Stimulated activated CD4-positive, alpha-beta T cell treated with anti-CD3 and anti-CD28 coated beads, Interleukin-12 subunit alpha, Interleukin-12 subunit beta, amount 100 ng/mL, for 24 hours (primary cell): ENCODE measurements at regions not wholly inside any gene's neighbourhood (a gene's known extent, or its start where the extent isn't known, plus 50 kb on each side); places are given as distances from the start of the nearest gene placed in this dataset.
A peak's percentile ranks its signal among the peaks of the same experiment; 100 is the strongest.

Experiments
- DNase-seq, 2 experiments: peaks; one replicate each; pipeline ENCODE4 v3.0.0-alpha.2; 2020; ENCODE audit warnings: low read depth in 2 of 2

DNA sequence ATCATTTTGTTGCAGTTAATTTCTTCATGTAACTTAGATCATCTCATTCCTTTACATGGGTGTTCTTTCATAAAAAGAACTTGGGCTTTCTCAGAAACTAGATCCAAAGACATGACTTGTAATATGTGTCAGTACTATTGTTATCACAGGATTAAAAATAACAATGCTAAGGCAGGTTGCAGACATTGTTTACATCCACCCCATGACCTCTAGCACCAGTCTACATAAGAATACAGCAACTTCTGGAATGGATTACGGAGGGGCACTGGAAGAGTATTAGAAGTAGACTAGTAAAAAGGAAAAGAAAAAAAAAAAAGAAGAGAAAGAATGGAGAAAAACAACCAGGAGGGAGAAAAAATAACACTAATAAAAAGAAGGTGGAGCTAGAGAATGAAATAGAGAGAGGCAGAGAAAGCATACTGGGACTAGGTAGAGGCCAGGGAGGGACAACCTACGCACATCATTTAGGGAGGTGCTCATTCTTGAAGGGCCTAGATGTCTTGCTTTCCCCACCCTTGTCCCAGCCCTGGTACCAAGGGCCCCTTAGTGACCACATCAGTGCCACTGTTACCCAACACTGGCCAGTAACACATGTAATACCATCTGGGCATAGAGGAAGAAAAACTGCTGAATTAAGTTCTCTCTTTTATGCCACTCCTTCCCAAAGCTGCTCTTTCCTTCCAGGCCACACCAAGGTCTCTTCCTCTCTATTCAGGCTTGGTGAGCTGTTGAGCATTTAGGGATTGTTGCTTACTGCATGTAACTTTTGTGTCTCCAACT, 70.6 kb upstream of the KLF7 start:
- DNase-seq = no peak

DNA sequence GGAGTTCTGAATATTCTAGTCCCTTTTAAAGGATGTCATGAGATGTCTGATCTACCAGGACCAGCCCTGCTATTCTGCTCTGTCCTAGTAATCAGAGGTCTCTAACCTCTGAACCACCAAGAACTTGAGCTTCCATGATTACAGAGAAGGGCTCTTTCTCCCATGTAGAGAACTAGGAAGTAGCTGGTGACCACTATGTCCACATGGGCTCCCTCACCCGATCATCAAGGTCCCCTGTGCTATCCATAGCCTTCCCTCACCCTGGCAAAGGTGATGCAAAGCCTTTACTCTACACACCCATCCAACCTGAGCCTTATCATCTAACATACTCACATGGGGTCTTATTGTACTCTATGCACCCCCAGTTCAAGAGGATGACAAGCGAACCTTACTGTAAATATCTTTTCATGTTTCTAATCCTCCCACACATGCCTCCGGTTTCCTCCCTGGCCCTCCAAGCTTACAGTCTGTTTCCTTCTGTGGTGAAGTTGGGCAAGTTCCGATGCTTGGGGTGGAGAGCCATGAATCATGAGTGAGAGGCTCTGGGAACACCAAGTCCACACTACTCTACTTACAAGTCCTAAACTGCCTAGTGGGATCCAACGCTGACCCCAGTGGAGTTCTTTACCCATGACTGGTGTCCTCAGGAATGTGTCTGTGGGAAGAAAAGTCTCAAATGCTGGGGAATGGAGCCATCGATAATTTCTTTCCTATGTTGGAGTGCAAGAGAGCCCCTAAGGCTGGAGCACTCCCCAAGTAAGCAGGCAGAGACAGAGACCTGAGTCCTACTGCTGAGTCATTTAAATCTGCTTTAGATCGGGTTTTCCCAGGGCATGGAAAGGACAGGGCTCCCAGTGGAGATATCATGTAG, 73.3 kb upstream of the KLF7 start:
- peak in 1 of 2 experiments; percentile 43 for DNase-seq

DNA sequence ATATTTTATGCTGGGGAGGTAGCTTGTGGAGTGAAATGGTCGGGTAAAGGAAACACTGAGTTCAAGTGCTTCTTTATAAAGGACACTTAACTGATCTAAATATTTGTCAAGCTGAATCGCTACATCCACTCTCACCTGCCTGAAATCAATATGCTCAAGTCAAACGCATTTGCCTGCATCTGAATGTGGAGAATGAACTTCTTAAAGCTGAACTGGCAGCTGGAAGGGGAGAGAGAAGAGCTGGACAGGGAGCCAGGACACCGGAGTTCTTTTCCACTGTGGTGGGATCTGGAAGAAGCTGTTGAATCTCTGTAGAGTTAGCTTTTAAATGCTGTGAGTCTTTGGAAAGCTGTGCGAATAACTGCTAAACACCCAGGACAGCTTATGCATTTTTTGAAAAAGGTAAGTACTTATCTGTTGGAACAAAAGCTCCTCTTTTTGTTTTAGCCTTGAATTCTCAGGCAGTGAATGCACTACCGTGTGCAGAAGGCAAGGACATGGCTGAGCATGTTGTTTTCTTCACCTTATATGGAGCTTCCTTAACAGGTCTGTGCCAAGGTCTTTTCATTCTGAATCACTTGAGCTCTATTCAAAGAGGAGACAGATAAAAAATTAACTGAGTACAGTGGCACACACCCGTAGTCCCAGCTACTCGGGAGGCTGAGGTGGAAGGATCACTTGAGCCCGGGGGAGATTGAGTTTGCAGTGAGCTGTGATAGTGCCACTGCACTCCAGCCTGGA, 74.2 kb upstream of the KLF7 start:
- DNase-seq = no peak

DNA sequence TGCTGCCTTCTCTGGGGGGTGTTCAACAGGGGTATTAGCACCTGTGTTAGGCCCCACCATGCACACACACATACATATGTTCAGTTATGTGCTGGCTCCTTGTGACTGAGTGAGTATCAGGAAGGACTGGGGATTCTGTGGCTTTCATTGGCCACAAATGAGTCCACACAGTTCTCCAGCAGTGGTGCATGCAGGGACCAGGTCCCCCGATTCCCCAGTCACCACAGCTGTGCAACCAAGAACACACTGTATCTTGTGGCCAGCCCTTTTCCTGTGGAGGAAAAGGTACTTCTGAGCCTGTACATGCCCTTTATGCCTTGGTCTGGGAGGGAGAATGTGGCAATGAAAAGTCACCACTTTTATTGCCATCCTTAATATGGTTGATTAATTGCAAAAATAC, 74.9 kb upstream of the KLF7 start:
- DNase-seq = no peak

DNA sequence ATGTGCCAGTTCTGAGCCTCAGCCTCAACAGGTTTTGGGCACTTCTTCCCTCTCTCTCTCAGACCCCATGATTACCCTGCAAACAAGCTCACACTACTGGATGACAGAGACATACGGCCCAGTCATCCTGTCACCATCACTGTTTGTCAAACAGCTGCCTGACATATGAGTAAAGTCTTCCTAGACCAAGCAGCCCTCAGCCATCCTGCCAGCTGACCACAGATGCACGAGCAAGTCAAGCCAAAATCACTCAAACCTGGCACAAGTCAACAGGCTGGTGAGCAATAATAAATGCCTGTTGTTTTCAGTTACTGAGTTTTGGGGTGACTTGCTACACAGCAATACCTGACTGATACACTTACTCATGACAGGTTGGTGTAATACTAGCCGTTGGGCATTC, 75.5 kb upstream of the KLF7 start:
- DNase-seq = peak in 1 of 2 experiments; percentile 23

DNA sequence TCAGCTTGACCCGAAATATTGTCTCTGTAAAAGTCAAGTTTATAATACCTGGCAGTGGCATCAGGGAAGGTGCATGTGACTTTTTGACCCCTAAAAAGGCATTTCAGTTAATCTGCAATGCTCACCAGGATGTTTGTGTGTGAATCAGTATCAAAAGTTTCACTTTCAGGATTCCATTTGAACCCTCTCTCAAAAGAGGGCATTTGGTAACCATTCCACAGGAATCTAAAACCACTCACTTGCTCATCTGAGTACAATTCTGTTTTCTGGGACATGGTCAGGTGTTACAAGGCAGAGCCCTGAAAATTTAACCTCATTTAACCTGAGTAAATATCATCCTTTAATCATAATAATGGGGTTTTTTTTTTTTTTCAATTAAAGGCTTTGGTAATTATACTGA, 77.9 kb upstream of the KLF7 start:
- DNase-seq = no peak

DNA sequence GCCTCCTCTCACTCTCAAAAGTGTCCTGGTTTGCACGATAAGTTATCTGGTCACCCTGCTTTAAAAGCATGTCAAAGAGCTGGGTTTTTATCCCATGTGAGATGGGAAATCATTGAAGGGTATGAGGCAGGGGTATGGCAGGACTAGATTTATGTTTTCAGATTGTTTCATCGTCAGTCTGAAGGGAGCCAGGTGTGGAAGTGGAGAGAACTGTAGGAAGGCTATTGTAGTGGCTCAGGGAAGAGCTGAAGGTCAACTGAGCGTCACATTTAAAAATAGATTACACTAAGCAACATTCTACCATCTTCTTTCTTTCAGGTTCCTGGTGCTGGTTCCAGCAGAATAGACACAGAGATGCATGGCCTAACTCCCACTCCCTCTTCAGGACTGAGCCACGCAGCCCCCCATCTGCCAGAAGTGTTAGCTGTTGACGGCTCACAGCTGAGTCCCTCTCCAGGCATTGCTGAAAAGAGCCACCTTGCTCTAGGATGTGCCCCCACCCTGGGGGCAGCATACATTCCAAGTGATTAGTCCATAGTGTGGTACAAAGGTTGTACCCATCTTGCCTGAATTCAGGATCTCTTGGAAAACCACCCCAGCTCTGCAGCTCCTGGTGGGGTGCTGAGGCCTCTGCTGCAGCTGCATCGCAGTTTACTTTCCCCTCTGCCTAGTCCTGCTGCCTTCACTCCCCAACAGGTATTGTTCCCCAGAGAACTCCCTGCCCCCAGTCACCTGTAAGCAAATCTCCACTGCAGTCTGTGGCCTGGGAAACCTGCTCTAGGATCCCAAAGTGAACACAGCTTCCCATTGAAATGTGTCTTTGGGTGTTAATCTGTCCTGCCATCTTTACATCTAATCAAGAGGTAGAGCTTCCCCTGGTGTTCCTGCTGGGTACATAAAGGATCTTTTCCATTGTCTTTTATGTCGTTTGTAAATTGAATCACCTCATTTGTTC, 79.5 kb upstream of the KLF7 start:
- DNase-seq = no peak

DNA sequence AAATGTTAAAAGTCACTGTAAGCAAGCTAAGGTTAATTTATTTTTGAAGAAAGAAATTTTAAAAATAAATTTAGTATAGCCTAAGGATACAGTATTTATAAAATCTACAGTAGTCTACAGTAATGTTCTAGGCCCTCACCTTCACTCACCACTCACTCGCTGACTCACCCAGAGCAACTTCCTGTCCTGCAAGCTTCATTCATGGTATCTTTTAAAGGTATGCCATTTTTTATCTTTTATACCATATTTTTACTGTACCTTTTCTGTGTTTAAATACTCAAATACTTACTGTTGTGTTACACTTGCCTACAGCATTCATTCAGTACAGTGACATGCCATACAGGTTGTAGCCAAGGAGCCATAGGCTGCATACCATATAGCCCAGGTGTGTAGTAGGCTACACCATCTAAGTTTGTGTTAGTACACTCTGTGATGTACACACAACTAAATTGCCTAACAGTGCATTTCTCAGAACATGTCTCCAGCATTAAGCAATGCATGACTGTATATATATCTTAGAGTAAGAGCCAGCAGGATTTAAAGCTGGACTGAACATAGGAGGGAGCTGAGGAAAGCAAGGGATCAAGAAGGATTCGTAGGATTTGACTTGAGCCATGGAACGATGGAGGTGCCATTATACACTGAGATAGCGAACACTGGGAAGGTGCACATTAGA, 83.1 kb upstream of the KLF7 start:
- no peak for DNase-seq

DNA sequence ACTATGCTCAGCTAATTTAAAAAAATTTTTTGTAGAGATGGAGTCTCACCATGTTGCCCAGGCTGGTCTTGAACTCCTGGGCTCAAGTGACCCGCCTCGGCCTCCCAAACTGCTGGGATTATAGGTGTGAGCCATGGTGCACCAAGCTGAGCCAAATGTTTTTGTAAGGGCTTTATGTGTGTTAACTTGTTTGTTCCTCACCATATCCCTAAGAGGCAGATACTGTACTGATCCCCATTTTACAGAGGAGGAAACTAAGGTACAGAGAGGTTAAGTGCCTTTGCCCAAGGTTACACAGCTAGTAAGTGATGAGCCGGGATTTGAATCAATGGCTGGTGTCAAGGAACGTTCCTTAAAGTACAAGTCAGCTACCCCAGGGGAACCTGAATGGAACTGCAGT, 85.3 kb upstream of the KLF7 start:
- DNase-seq = no peak

DNA sequence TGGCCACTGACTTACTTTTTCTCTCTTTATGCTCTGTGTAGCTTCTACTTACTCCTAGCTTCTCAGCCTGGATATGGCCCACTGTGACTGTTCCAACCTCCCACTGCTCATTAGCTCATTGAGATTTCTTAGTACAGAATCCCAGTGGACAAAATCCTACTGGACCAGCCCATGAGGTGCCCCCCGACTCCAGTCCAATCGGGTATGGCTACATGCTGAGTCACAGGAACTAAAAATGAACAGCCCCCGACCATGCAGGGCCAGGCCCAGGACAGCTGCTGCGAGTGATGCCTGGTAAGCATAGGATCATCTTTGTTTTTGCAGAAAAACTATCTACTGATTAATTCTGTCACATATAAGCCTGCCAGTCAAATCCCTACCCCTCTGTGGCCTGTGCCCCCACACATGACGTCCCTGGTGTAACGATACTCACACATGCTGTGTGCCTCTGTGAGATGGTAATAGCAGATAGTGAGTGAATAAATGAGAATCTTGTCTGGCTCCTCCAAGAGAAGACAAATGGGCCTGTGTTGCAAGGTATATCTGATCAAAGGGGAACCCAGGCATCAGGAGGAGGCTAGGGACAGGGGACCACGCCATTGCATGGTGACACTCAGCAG, 85.9 kb upstream of the KLF7 start:
- DNase-seq = no peak

DNA sequence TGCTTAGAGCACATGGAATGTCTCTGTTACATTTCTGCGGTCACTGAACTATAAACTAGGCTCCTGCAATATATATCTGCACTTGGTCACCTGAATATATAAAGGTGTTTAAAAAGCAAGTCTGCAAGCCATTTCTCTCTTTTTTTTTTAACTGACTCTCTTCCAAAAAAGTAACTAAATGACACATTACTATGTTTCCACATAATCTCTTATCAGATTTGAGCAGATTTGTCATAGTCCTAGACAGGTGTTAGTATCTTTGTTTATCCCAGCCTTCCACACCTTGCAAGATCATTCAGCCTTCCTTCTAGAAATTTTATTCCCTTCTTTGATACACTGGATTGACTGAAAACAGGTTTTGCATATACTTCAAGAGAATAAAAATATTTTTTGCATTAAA, 86.7 kb upstream of the KLF7 start:
- DNase-seq = no peak

DNA sequence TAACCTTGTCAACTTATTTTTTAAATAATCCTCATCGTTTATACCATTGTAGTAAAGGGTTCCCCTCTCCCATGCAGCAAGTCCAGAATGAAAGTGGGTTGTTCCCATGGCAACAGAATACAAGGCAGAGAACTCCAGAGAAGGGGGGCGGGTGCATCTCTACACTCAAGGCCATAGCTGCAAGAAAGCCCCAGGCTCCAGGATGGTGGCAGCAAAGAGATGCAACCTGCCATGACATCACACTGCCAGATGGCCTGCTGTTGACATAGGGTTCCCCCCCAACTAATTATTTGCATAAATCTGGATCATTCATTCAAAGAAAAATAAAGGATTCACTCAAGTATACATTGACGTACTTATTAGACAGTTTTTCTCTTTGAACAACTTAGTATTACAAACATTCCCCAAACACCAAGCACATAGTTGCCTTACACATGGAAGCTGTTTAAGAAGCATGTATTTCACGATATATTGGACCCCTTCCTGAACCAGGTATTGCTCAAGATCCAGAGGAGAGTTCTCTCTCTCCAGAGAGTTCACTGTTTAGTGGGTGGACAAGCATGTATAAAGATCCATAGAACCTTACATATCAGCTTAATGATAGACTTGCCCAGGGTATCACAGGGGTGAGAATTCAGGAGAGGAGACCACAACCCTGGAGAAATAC, 87.4 kb upstream of the KLF7 start:
- DNase-seq = no peak

DNA sequence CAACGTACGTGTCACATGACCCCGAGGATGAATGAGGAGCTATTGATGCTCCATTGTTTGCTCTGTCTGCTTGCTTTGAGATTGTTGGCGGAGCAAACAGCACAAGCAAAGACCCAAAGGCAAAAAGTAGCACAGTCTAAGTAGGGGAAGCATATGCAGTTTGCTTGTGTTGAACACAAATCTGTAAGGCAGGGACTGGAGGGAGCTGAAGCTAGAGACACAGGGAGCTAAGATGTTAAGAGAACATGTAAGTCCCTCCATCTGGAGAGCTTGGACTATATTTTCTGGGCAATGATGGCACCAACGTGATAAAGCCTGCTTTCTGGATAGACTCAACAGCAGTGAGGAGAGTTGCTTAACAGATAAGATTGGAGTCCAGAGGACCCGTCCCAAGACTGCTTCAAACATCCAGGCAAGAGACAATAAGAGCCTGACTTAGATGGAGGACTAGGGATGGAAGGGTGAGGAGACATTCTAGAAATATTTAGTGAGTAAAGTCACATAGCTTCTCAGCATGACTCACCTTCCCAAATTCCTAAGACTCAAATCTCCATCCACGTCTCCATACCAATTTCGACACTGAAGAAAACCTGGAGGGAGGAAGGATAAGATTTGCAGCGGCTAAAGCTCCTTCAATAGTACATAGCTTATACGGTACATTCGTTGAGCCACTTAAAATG, 88.1 kb upstream of the KLF7 start:
- DNase-seq = no peak

DNA sequence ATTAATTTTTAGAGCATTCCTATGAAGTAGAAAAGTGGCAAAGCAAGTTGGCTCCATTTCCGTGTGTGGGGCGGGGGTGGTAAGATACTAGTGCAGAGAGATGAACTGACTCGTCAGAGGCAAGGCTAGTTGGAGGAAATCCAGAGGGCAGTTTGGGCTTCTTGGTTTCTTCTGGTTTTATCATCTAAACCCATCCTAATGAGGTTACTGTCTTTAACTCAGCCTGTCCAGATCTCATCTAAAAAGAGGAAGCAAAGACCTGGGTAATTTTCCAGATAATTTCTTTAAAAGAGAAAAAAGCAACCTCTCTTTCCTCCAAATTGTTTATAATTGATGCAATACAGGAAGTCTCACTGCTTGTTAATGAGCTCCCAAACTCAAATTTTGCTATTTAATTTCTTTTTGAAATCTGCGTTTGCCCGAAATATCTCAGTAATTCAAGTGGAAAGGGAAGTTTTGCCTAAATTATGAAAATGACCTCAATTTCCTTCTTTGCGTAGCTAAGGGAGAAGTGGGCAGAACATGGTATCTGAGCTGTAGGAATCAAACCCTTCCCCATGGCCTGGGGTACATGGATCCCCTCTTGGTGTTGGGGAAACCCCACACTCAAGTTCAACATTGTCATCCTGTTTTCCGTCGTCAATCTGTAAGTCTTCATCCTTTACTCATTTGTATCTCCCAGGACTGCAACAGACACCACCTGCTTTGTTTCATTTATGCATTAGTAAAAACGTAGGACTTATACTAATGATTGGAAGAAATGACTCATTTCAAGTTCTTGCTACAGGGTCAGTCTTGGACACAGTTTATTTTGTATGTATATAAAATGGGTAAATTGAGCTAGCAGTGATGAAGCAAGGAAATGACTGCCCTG, 89.1 kb upstream of the KLF7 start:
- no peak for DNase-seq

DNA sequence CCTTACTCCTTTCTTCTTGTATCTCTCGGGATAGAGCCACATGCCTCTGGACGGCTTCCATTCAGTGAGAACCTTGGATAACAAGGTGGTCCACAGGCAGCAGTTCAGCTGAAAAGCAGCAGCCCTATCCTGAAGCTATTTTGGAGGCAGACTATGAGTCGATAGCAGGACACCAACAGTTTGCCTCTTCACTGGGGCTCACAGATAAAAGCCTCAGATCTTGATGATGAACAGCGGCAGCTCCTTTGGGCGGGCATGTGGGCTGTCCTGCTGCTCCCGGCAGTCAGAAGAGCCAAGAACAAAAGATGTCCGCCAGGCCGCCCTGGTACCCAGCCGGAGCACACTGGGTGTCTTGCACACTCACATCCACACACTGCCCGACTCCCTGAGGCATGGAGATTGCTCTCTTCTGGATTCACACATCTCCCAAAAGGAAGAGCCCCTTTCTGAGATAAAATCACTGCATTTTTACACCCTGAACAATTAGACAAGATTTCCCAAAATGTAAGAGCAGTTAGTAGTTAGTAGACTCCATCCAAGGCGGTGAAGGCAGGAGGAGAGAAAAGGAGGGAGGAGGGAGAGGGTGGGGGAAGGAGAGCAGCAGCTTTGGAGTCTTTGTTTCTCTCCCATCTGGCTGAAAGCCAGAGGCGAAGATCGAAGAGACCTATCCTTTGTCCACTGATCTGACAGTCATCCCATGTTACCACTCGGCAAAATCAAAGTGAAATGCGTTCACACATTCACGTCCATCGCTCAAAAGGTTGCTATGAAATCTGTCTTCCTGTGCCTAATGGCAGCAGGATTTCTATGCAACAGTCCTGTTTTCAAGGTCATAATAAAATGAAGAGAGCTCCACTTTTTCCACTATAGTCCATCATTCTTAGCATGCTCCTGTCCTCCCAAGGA, 90.1 kb upstream of the KLF7 start:
- DNase-seq = no peak

DNA sequence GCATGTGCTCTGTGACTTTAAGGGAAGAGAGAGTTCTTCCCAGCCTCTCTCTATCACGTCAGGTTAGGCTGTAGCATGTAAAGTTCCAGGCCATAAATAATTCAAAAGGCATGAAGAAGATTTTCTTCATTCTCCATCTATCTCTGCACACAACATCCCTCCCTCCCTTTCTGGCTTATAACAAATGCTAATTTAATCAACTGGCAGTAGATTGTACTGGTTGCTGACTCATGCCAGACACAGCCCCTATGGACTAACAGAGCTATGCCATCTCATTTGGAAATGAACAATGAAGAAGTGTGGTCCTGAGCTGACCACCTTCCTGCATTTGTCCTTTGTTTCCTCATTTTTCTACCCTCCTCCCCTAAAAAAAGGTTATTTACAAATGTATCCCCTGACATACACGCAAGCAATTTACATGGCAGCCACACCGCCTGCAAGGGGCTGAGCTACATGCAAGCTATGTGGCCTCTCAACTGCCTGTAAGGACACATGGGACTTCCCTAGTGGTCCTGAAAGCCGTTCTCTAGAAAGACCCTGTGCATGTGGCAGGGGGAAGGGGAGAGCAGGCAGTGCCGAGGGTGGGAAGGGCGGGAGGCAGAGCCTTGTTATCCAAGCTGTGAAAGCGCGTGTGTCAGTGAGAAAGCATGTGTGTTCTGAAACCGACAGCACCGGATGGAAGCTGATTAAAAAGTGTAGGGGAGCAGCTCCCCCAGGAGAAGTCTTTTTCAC, 90.9 kb upstream of the KLF7 start:
- no peak for DNase-seq
